ENCODE measurements at regions not wholly inside any gene's neighbourhood (a gene's known extent, or its start where the extent isn't known, plus 50 kb on each side); places are given as distances from the start of the nearest gene placed in this dataset.

GRCh38 chr2:175872721-175873120 lies 129.3 kb downstream of the LNPK start:
- Histone ChIP-seq H3K4me3 (no peak overlapping the region), H3K36me3 (no peaks in the 10 kb centered on the region), H3K9me3 (no peaks in the 10 kb centered on the region), H3K27ac (no peak overlapping the region), H3K27me3 (no peaks in the 10 kb centered on the region), H3K4me1 (peaks cover 0 to 15% (median 5%) of the 10 kb centered on the region in 4 donors)
- intact Hi-C loops (cut with DNase I) = no loop called here
- no peak for DNase-seq
- no peak for TF ChIP-seq CTCF (IDR thresholded peaks at IDR 0.05)
- TF ChIP-seq POLR2A (IDR thresholded peaks at IDR 0.05) = no peak
- no peak for TF ChIP-seq EP300 (IDR thresholded peaks at IDR 0.05)
- TF ChIP-seq POLR2AphosphoS5 (IDR thresholded peaks at IDR 0.05) = no peak

GRCh38 chr2:175872005-175872348 lies 130.1 kb downstream of the LNPK start:
- Histone ChIP-seq H3K36me3 (no peaks in the 10 kb centered on the region), H3K27ac (no peak overlapping the region), H3K27me3 (no peaks in the 10 kb centered on the region), H3K4me1 (peaks cover 0 to 15% (median 5%) of the 10 kb centered on the region in 4 donors), H3K9me3 (no peaks in the 10 kb centered on the region), H3K4me3 (no peak overlapping the region)
- 84 to 86% methylated on average over 5 of the region's 5 CpGs for WGBS, 2 donors
- no peak for DNase-seq
- TF ChIP-seq CTCF (IDR thresholded peaks at IDR 0.05) (no peak), POLR2AphosphoS5 (IDR thresholded peaks at IDR 0.05) (no peak), EP300 (IDR thresholded peaks at IDR 0.05) (no peak), POLR2A (IDR thresholded peaks at IDR 0.05) (no peak)
- intact Hi-C loops (cut with DNase I) = no loop called here

GRCh38 chr2:175871331-175872004 lies 130.6 kb downstream of the LNPK start:
- intact Hi-C loops (cut with DNase I) = no loop called here
- WGBS, 2 donors = 82 to 84% methylated on average over 3 of the region's 3 CpGs
- Histone ChIP-seq H3K4me3 (no peak overlapping the region), H3K27ac (no peak overlapping the region), H3K27me3 (no peaks in the 10 kb centered on the region), H3K9me3 (no peaks in the 10 kb centered on the region), H3K4me1 (peaks cover 0 to 15% (median 5%) of the 10 kb centered on the region in 4 donors), H3K36me3 (no peaks in the 10 kb centered on the region)
- TF ChIP-seq POLR2AphosphoS5 (IDR thresholded peaks at IDR 0.05) = no peak
- no peak for TF ChIP-seq EP300 (IDR thresholded peaks at IDR 0.05)
- TF ChIP-seq CTCF (IDR thresholded peaks at IDR 0.05) = no peak
- no peak for TF ChIP-seq POLR2A (IDR thresholded peaks at IDR 0.05)
- DNase-seq = no peak

- no peaks in the 10 kb centered on the region for H3K27me3 ChIP-seq
- intact Hi-C loops (cut with DNase I) = no loop called here
- no peaks in the 10 kb centered on the region for H3K36me3 ChIP-seq
- H3K27ac ChIP-seq = no peak overlapping the region
- H3K9me3 ChIP-seq = no peaks in the 10 kb centered on the region
- no peaks in the 10 kb centered on the region for H3K4me1 ChIP-seq
- TF ChIP-seq POLR2AphosphoS5 (IDR thresholded peaks at IDR 0.05) (no peak), POLR2A (IDR thresholded peaks at IDR 0.05) (no peak), CTCF (IDR thresholded peaks at IDR 0.05) (no peak), EP300 (IDR thresholded peaks at IDR 0.05) (no peak)
- DNase-seq = no peak
- 89 to 93% methylated on average over 4 of the region's 4 CpGs for WGBS, 2 donors
- H3K4me3 ChIP-seq = no peak overlapping the region
Observed at GRCh38 chr2:175865716-175866115, 136.4 kb downstream of the LNPK start.
